GM23248 (cell line): ENCODE measurements at regions not wholly inside any gene's neighbourhood (a gene's known extent, or its start where the extent isn't known, plus 50 kb on each side); places are given as distances from the start of the nearest gene placed in this dataset.

Experiments used
- EZH2 ChIP-seq: fragments of 200-600 bp; sonication (generic); IDR thresholded peaks from 2 replicates; pipeline ENCODE4 v1.6.1; 2018; ENCODE audit warnings: antibody characterized with exemption, mild to moderate bottlenecking; ENCODE audit not compliant: insufficient read depth, poor library complexity, severe bottlenecking
- EZH2phosphoT487 ChIP-seq: fragments of 200-600 bp; sonication (generic); IDR thresholded peaks from 2 replicates; pipeline ENCODE4 v1.6.1; 2018; ENCODE audit warnings: antibody characterized with exemption, moderate library complexity, mild to moderate bottlenecking, low read depth; ENCODE audit not compliant: insufficient read depth

GRCh38 chr1:234546387-234546704 lies 63.6 kb downstream of the IRF2BP2 start:
- TF ChIP-seq EZH2: no peak
- TF ChIP-seq EZH2phosphoT487: no peak
